HepG2 (cell line): ENCODE measurements at regions not wholly inside any gene's neighbourhood (a gene's known extent, or its start where the extent isn't known, plus 50 kb on each side); places are given as distances from the start of the nearest gene placed in this dataset.

Source experiments
- ATAC-seq: fragments of 200-7000 bp; cut with Tn5 transposase; 3 replicates; pipeline ENCODE4 v1.9.1; 2020; ENCODE audit warnings: mild to moderate bottlenecking, moderate library complexity
- BruUV-seq: library from RNA; stranded (reverse); fragments of 400-500 nt; replicated peaks from 2 replicates; lab custom pipeline; 2021; lab: Mats Ljungman, UMichigan
- CTCF ChIA-PET: fragments of 300-600 bp; formaldehyde crosslinking; extraction: SDS; loops from one replicate; lab custom pipeline; 2021; ENCODE audit warnings: low total read pairs, inconsistent platforms, low intra/inter-chr PET ratio; lab: Yijun Ruan, JAX
- POLR2A ChIA-PET: fragments of 350-600 bp; sonication (Branson Sonifier 250); formaldehyde crosslinking; loops from one replicate; lab custom pipeline; 2020; ENCODE audit warnings: antibody characterized with exemption, inconsistent platforms; lab: Yijun Ruan, JAX
- DNase-seq: peaks from one replicate; pipeline ENCODE4 v3.0.0-alpha.2; 2015; ENCODE audit warnings: low spot score
- FAIRE-seq: peaks from 3 replicates; lab custom pipeline; 2011; peaks lifted over from hg19 to GRCh38; lab: Jason Lieb, UNC
- H2AFZ ChIP-seq: one replicate; pipeline ENCODE4 v1.6.1; 2011; ENCODE audit warnings: low read length, inconsistent platforms
- H3K27ac ChIP-seq: fragments of 300-600 bp; 3 replicates; pipeline ENCODE4 v1.8.0; 2011; ENCODE audit warnings: mixed run types, mild to moderate bottlenecking, mixed read lengths, low read length, inconsistent platforms; ENCODE audit not compliant: insufficient read depth; ENCODE audit errors: extremely low read length
- H3K27me3 ChIP-seq, 2 experiments: fragments of 200-600 bp in 1 of 2; 2 replicates in 1 of 2; 3 replicates in 1 of 2; pipeline versions ENCODE4 v1.6.0 to v1.8.0; 2011; ENCODE audit warnings: low read length in 2 of 2, mild to moderate bottlenecking in 2 of 2, moderate library complexity in 2 of 2, inconsistent platforms in 1 of 2; ENCODE audit not compliant: insufficient read depth in 2 of 2, control insufficient read depth in 1 of 2
- H3K36me3 ChIP-seq, 2 experiments: fragments of 200-600 bp in 1 of 2; replicated peaks in 1 of 2; 2 replicates in 1 of 2; 3 replicates in 1 of 2; pipeline versions ENCODE4 v1.5.1 to v1.8.0; 2011; ENCODE audit warnings: low read length in 2 of 2, inconsistent platforms in 1 of 2; ENCODE audit not compliant: insufficient read depth in 2 of 2, control insufficient read depth in 1 of 2
- H3K4me1 ChIP-seq: 2 replicates; pipeline ENCODE4 v1.5.1; 2012; ENCODE audit warnings: low read length, inconsistent platforms; ENCODE audit not compliant: insufficient read depth
- H3K4me2 ChIP-seq: 2 replicates; pipeline ENCODE4 v1.6.0; 2011; ENCODE audit warnings: low read depth, low read length, inconsistent platforms
- H3K4me3 ChIP-seq, 3 experiments: fragments of 200-600 bp in 1 of 3; sonication (generic), shearing (Covaris generic) in 1 of 3; replicated peaks in 1 of 3; 2 replicates each; pipeline ENCODE4 v1.5.1; 2011 to 2016; ENCODE audit warnings: low read length in 3 of 3, inconsistent platforms in 2 of 3, low read depth in 2 of 3, mild to moderate bottlenecking in 2 of 3, control low read depth in 1 of 3, mixed read lengths in 1 of 3; ENCODE audit not compliant: insufficient read depth in 1 of 3
- H3K79me2 ChIP-seq: one replicate; pipeline ENCODE4 v1.6.1; 2011; ENCODE audit warnings: low read length, inconsistent platforms; ENCODE audit not compliant: insufficient read depth
- H3K9ac ChIP-seq: 2 replicates; pipeline ENCODE4 v1.6.0; 2011; ENCODE audit warnings: mild to moderate bottlenecking, low read depth, low read length, inconsistent platforms; ENCODE audit not compliant: insufficient read depth
- H3K9me3 ChIP-seq: 2 replicates; pipeline ENCODE4 v1.5.1; 2012; ENCODE audit warnings: mild to moderate bottlenecking, low read length
- H4K20me1 ChIP-seq: 2 replicates; pipeline ENCODE4 v1.6.0; 2011; ENCODE audit warnings: inconsistent platforms, mild to moderate bottlenecking, low read length, moderate library complexity; ENCODE audit not compliant: insufficient read depth
- ELF1 ChIP-seq: sonication (generic); formaldehyde crosslinking; IDR thresholded peaks from 2 replicates; pipeline ENCODE4 v1.4.0; 2020; ENCODE audit warnings: missing genetic modification reagents
- FOXP4 ChIP-seq: sonication (generic); formaldehyde crosslinking; IDR thresholded peaks from 2 replicates; pipeline ENCODE4 v1.4.0; 2020; ENCODE audit warnings: missing genetic modification reagents
- NFE2 ChIP-seq: sonication (generic); formaldehyde crosslinking; IDR thresholded peaks from 2 replicates; pipeline ENCODE4 v1.4.0; 2020; ENCODE audit warnings: missing genetic modification reagents
- SKIL ChIP-seq: sonication (generic); formaldehyde crosslinking; IDR thresholded peaks from 2 replicates; pipeline ENCODE4 v1.8.0; 2022; ENCODE audit warnings: missing genetic modification reagents, mild to moderate bottlenecking, moderate library complexity, borderline replicate concordance
- TCF7L2 ChIP-seq: IDR thresholded peaks from 2 replicates; pipeline ENCODE4 v1.6.1; 2011; ENCODE audit warnings: mild to moderate bottlenecking, low read depth, low read length, moderate library complexity
- TEAD3 ChIP-seq: optimal IDR thresholded peaks from 2 replicates; pipeline ENCODE3; 2016; ENCODE audit warnings: borderline replicate concordance
- ZKSCAN5 ChIP-seq: sonication (generic); formaldehyde crosslinking; IDR thresholded peaks from 2 replicates; pipeline ENCODE4 v1.5.1; 2020; ENCODE audit warnings: mild to moderate bottlenecking, missing genetic modification reagents
- ZNF205 ChIP-seq: IDR thresholded peaks from 2 replicates; pipeline ENCODE4 v1.6.1; 2018; ENCODE audit warnings: missing biosample characterization, missing genetic modification reagents
- ZNF441 ChIP-seq: sonication (generic); formaldehyde crosslinking; IDR thresholded peaks from 2 replicates; pipeline ENCODE4 v1.7.0; 2021; ENCODE audit warnings: missing genetic modification reagents, borderline replicate concordance
- ZNF549 ChIP-seq: sonication (generic); formaldehyde crosslinking; IDR thresholded peaks from 2 replicates; pipeline ENCODE4 v1.5.0; 2020; ENCODE audit warnings: missing genetic modification reagents
- ZNF678 ChIP-seq: sonication (generic); formaldehyde crosslinking; IDR thresholded peaks from 2 replicates; pipeline ENCODE4 v1.4.0; 2020; ENCODE audit warnings: mild to moderate bottlenecking, missing genetic modification reagents
- WGBS: methylation state at CpG from one replicate; pipeline ENCODE4 v1.1.6; 2017; ENCODE audit warnings: low lambda C conversion rate; 5-methylcytosine and 5-hydroxymethylcytosine counted together
- in situ Hi-C: cut with HindIII; loops from 2 replicates; pipeline ENCODE4 v1.10.0; 2017; ENCODE audit warnings: low pct_unique_long_range_greater_than_20kb; ENCODE audit not compliant: extremely low pct_ligation_motif_present
- intact Hi-C: fragments of 100-400 bp; cut with micrococcal nuclease; formaldehyde crosslinking; loops from one replicate; pipeline ENCODE4 v1.10.0; 2022; ENCODE audit not compliant: unreplicated experiment

- no peak for FAIRE-seq
- TF ChIP-seq ELF1 (CRISPR knock-in tag), result no peak
- TF ChIP-seq ZNF549, result no peak
- TF ChIP-seq TEAD3 (CRISPR knock-in tag), result no peak
- no peaks in the 10 kb centered on the region for H4K20me1 ChIP-seq
- ChIA-PET CTCF (no interaction called here), POLR2A (no interaction called here)
- no peaks in the 10 kb centered on the region for H3K36me3 ChIP-seq
- DNase-seq, result no peak
- no peak overlapping the region for H3K9ac ChIP-seq
- H3K4me1 ChIP-seq, result no peaks in the 10 kb centered on the region
- H2AFZ ChIP-seq, result no peak overlapping the region
- intact Hi-C loops, result no loop called here
- in situ Hi-C loops, result no loop called here
- no peak overlapping the region for H3K27ac ChIP-seq
- 41% methylated on average over 2 of the region's 2 CpGs for WGBS
- no peak overlapping the region for H3K4me2 ChIP-seq
- no peak for ATAC-seq
- BruUV-seq, result no TSS peak
- H3K4me3 ChIP-seq, result no peak overlapping the region
- H3K79me2 ChIP-seq, result no peaks in the 10 kb centered on the region
- H3K27me3 ChIP-seq, result no peaks in the 10 kb centered on the region
- H3K9me3 ChIP-seq, result no peaks in the 10 kb centered on the region
Measured at GRCh38 chr3:153967260-153967659, 153.9 kb upstream of the ARHGEF26 start.

- DNase-seq, result no peak
- in situ Hi-C loops, result no loop called here
- Histone ChIP-seq H3K9ac (no peak overlapping the region), H3K27me3 (no peaks in the 10 kb centered on the region), H3K4me1 (no peaks in the 10 kb centered on the region), H3K79me2 (no peaks in the 10 kb centered on the region), H2AFZ (no peak overlapping the region), H3K27ac (no peak overlapping the region), H3K4me2 (no peak overlapping the region), H3K4me3 (no peak overlapping the region), H4K20me1 (no peaks in the 10 kb centered on the region), H3K36me3 (no peaks in the 10 kb centered on the region), H3K9me3 (no peaks in the 10 kb centered on the region)
- CTCF ChIA-PET, result no interaction called here
- no TSS peak for BruUV-seq
- ATAC-seq, result no peak
- intact Hi-C loops, result no loop called here
- TF ChIP-seq ZNF678 (CRISPR knock-in tag) (no peak), NFE2 (CRISPR knock-in tag) (no peak), FOXP4 (CRISPR knock-in tag) (no peak), ZNF441 (CRISPR knock-in tag) (no peak), TCF7L2 (no peak), ZNF205 (CRISPR knock-in tag) (no peak), SKIL (CRISPR knock-in tag) (no peak), ZKSCAN5 (no peak)
- POLR2A ChIA-PET, result no interaction called here
- no peak for FAIRE-seq
Measured at GRCh38 chr3:153970047-153970446, 151.1 kb upstream of the ARHGEF26 start.
